Activated T-helper 1 cell treated with Interleukin-2 at 50 U/mL for 16 hours (primary cell): ENCODE measurements at regions not wholly inside any gene's neighbourhood (a gene's known extent, or its start where the extent isn't known, plus 50 kb on each side); places are given as distances from the start of the nearest gene placed in this dataset.

Source experiments
- DNase-seq: peaks from one replicate; pipeline ENCODE4 v3.0.0-alpha.2; 2020; ENCODE audit warnings: low read depth

- DNase-seq, result no peak
These were observed 339.6 kb upstream of the KIF2A start for GRCh38 chr5:61966296-61966955.

GRCh38 chr5:61966997-61967396, 339.0 kb upstream of the KIF2A start:
- no peak for DNase-seq

GRCh38 chr5:61967681-61968080, 338.3 kb upstream of the KIF2A start:
- DNase-seq, result no peak

GRCh38 chr5:61969347-61969746, 336.7 kb upstream of the KIF2A start:
- no peak for DNase-seq

GRCh38 chr5:61969755-61970154, 336.3 kb upstream of the KIF2A start:
- DNase-seq, result no peak

- DNase-seq, result no peak
These were observed 335.8 kb upstream of the KIF2A start for GRCh38 chr5:61970218-61970617.

- no peak for DNase-seq
These were observed 331.3 kb upstream of the KIF2A start for GRCh38 chr5:61974680-61975079.

GRCh38 chr5:61981886-61982285, 324.1 kb upstream of the KIF2A start:
- DNase-seq, result no peak

- DNase-seq, result no peak
These were observed 314.6 kb upstream of the KIF2A start for GRCh38 chr5:61991430-61991829.

GRCh38 chr5:61991866-61992265, 314.1 kb upstream of the KIF2A start:
- no peak for DNase-seq

- no peak for DNase-seq
These were observed 312.6 kb upstream of the KIF2A start for GRCh38 chr5:61993295-61993927.

- no peak for DNase-seq
These were observed 311.8 kb upstream of the KIF2A start for GRCh38 chr5:61994171-61994570.

GRCh38 chr5:61995486-61995885, 310.5 kb upstream of the KIF2A start:
- no peak for DNase-seq

GRCh38 chr5:61999371-61999770, 306.6 kb upstream of the KIF2A start:
- DNase-seq, result no peak

- no peak for DNase-seq
These were observed 305.4 kb upstream of the KIF2A start for GRCh38 chr5:62000646-62001045.

GRCh38 chr5:62001640-62002039, 304.4 kb upstream of the KIF2A start:
- DNase-seq, result no peak

GRCh38 chr5:62002436-62002835, 303.6 kb upstream of the KIF2A start:
- no peak for DNase-seq

GRCh38 chr5:62005551-62005950, 300.5 kb upstream of the KIF2A start:
- DNase-seq, result no peak

- DNase-seq, result no peak
These were observed 298.5 kb upstream of the KIF2A start for GRCh38 chr5:62007457-62007856.

GRCh38 chr5:62011089-62011664, 294.8 kb upstream of the KIF2A start:
- no peak for DNase-seq

- no peak for DNase-seq
These were observed 288.9 kb upstream of the KIF2A start for GRCh38 chr5:62017092-62017491.

GRCh38 chr5:62029303-62029702, 276.7 kb upstream of the KIF2A start:
- DNase-seq, result no peak

GRCh38 chr5:62030326-62030725, 275.7 kb upstream of the KIF2A start:
- no peak for DNase-seq

GRCh38 chr5:62038024-62038423, 268.0 kb upstream of the KIF2A start:
- no peak for DNase-seq
